CD14-positive monocyte (primary cell): ENCODE measurements at regions not wholly inside any gene's neighbourhood (a gene's known extent, or its start where the extent isn't known, plus 50 kb on each side); places are given as distances from the start of the nearest gene placed in this dataset.

ENCODE experiments used
- DNase-seq, 3 donors: peaks; one replicate each; pipeline ENCODE4 v3.0.0-alpha.2; 2011 to 2022
- H2AFZ ChIP-seq: 2 replicates; pipeline ENCODE4 v1.6.0; 2012; ENCODE audit warnings: mild to moderate bottlenecking, low read depth, low read length, inconsistent platforms; ENCODE audit not compliant: insufficient read depth, poor library complexity, severe bottlenecking
- H3K27ac ChIP-seq, 2 donors: 1 replicate in 1 of 2; 2 replicates in 1 of 2; pipeline ENCODE4 v1.5.1; 2012 to 2013; ENCODE audit warnings: low read length in 2 of 2, control low read depth in 1 of 2, inconsistent platforms in 1 of 2, low read depth in 1 of 2, mild to moderate bottlenecking in 1 of 2
- H3K27me3 ChIP-seq, 2 donors: one replicate each; pipeline versions ENCODE4 v1.6.0 to v1.6.1; 2011 to 2013; ENCODE audit warnings: low read length in 2 of 2; ENCODE audit not compliant: control insufficient read depth in 2 of 2, insufficient read depth in 2 of 2
- H3K36me3 ChIP-seq, 2 donors: replicated peaks in 1 of 2; 1 replicate in 1 of 2; 2 replicates in 1 of 2; pipeline versions ENCODE4 v1.5.1 to v1.6.1; 2012 to 2013; ENCODE audit warnings: low read length in 2 of 2, control low read depth in 1 of 2, inconsistent platforms in 1 of 2, mild to moderate bottlenecking in 1 of 2; ENCODE audit not compliant: insufficient read depth in 2 of 2, control insufficient read depth in 1 of 2
- H3K4me1 ChIP-seq, 2 donors: 1 replicate in 1 of 2; 2 replicates in 1 of 2; pipeline versions ENCODE4 v1.5.1 to v1.6.1; 2012 to 2013; ENCODE audit warnings: low read length in 2 of 2, control low read depth in 1 of 2, inconsistent platforms in 1 of 2, mild to moderate bottlenecking in 1 of 2, moderate library complexity in 1 of 2; ENCODE audit not compliant: insufficient read depth in 2 of 2, control insufficient read depth in 1 of 2
- H3K4me2 ChIP-seq: replicated peaks from 2 replicates; pipeline ENCODE3; 2012; ENCODE audit warnings: low read length, moderate library complexity, mild to moderate bottlenecking; ENCODE audit not compliant: poor library complexity, severe bottlenecking; ENCODE audit errors: extremely low read depth
- H3K4me3 ChIP-seq, 3 experiments: fragments of 200-600 bp in 1 of 3; sonication (generic) in 1 of 3; replicated peaks in 1 of 3; 1 replicate in 2 of 3; 2 replicates in 1 of 3; pipeline ENCODE4 v1.5.1; 2011 to 2013; ENCODE audit warnings: low read length in 3 of 3, mild to moderate bottlenecking in 3 of 3, control low read depth in 2 of 3, low read depth in 2 of 3, inconsistent platforms in 1 of 3, moderate library complexity in 1 of 3
- H3K79me2 ChIP-seq: 2 replicates; pipeline ENCODE4 v1.6.0; 2012; ENCODE audit warnings: mild to moderate bottlenecking, control low read depth, inconsistent platforms, low read length, moderate library complexity; ENCODE audit not compliant: insufficient read depth
- H3K9ac ChIP-seq: 2 replicates; pipeline ENCODE4 v1.6.0; 2017; ENCODE audit warnings: low read length, mild to moderate bottlenecking; ENCODE audit not compliant: insufficient read depth, poor library complexity, severe bottlenecking
- H3K9me3 ChIP-seq, 2 donors: replicated peaks in 1 of 2; 1 replicate in 1 of 2; 2 replicates in 1 of 2; pipeline versions ENCODE4 v1.5.1 to v1.6.1; 2012 to 2013; ENCODE audit warnings: low read length in 2 of 2, control low read depth in 1 of 2; ENCODE audit not compliant: control insufficient read depth in 1 of 2, insufficient read depth in 1 of 2
- H4K20me1 ChIP-seq: 2 replicates; pipeline ENCODE4 v1.6.0; 2012; ENCODE audit warnings: mild to moderate bottlenecking, low read length, control low read depth, moderate library complexity; ENCODE audit not compliant: insufficient read depth
- H3K27ac Mint-ChIP-seq, 7 donors: one replicate each; pipeline ENCODE4 v1.8.0; 2020; ENCODE audit warnings: mild to moderate bottlenecking in 7 of 7, mixed read lengths in 7 of 7, moderate library complexity in 6 of 7, inconsistent platforms in 2 of 7
- H3K27me3 Mint-ChIP-seq, 3 donors: one replicate each; pipeline ENCODE4 v1.8.0; 2021 to 2022; ENCODE audit warnings: low read depth in 3 of 3, mild to moderate bottlenecking in 3 of 3, mixed read lengths in 3 of 3, moderate library complexity in 3 of 3, inconsistent platforms in 1 of 3
- H3K36me3 Mint-ChIP-seq, 2 donors: one replicate each; pipeline ENCODE4 v1.8.0; 2020; ENCODE audit warnings: mixed read lengths in 2 of 2, inconsistent platforms in 1 of 2, mild to moderate bottlenecking in 1 of 2
- H3K4me1 Mint-ChIP-seq: one replicate; pipeline ENCODE4 v1.8.0; 2020; ENCODE audit warnings: mild to moderate bottlenecking, mixed read lengths
- H3K4me3 Mint-ChIP-seq, 2 donors: one replicate each; pipeline ENCODE4 v1.8.0; 2020; ENCODE audit warnings: mild to moderate bottlenecking in 2 of 2, mixed read lengths in 2 of 2, moderate library complexity in 1 of 2
- H3K9me3 Mint-ChIP-seq, 7 donors: one replicate each; pipeline ENCODE4 v1.8.0; 2020 to 2022; ENCODE audit warnings: mixed read lengths in 7 of 7, mild to moderate bottlenecking in 6 of 7, moderate library complexity in 6 of 7, inconsistent platforms in 2 of 7
- WGBS: methylation state at CpG from one replicate; pipeline ENCODE4 v1.1.5; 2013; ENCODE audit warnings: missing lambda C conversion rate; ENCODE audit not compliant: insufficient coverage; 5-methylcytosine and 5-hydroxymethylcytosine counted together
- intact Hi-C, 2 donors: fragments of 100-400 bp; cut with micrococcal nuclease; formaldehyde crosslinking; loops; one replicate each; pipeline versions ENCODE4 v1.15.0 to v1.15.1; 2023
- TF ChIP-seq, protein P1 (sequence below): fragments of 200-600 bp; IDR thresholded peaks from one replicate; pipeline ENCODE4 v1.8.0; 2022; ENCODE audit warnings: antibody characterized with exemption, mild to moderate bottlenecking

GRCh38 chr2:220433131-220433530 lies 805.7 kb downstream of the SLC4A3 start:
- TF ChIP-seq, protein P1, sequence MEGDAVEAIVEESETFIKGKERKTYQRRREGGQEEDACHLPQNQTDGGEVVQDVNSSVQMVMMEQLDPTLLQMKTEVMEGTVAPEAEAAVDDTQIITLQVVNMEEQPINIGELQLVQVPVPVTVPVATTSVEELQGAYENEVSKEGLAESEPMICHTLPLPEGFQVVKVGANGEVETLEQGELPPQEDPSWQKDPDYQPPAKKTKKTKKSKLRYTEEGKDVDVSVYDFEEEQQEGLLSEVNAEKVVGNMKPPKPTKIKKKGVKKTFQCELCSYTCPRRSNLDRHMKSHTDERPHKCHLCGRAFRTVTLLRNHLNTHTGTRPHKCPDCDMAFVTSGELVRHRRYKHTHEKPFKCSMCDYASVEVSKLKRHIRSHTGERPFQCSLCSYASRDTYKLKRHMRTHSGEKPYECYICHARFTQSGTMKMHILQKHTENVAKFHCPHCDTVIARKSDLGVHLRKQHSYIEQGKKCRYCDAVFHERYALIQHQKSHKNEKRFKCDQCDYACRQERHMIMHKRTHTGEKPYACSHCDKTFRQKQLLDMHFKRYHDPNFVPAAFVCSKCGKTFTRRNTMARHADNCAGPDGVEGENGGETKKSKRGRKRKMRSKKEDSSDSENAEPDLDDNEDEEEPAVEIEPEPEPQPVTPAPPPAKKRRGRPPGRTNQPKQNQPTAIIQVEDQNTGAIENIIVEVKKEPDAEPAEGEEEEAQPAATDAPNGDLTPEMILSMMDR, result no peak

DNA sequence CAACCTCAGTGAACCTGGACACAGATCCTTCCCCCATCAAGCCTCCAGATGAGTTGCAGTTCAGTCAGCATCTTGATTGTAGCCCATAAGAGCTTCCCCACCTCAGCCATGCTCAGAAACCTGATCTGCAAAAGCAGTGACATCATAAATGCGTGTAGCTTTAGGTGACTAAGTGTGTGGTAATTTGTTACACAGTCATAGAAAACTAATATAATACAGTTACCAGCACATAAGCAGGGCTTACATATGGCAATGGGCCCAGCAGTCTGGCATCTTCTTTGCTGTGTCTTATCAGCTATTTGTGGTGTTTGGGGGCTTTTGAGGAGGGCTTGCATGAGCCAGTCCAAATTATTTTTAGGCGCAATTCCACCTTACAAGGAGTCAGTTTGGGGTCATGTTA lies 807.0 kb downstream of the SLC4A3 start:
- H3K36me3 ChIP-seq, result no peaks in the 10 kb centered on the region
- peaks cover 0 to 10% (median 4%) of the 10 kb centered on the region in 7 donors for H3K9me3 Mint-ChIP-seq
- intact Hi-C loops, result no loop called here
- H3K4me1 Mint-ChIP-seq, result no peaks in the 10 kb centered on the region
- no peak overlapping the region for H3K27ac ChIP-seq
- TF ChIP-seq, protein P1, result no peak
- no peaks in the 10 kb centered on the region for H4K20me1 ChIP-seq
- no peak overlapping the region for H2AFZ ChIP-seq
- no peak overlapping the region for H3K27ac Mint-ChIP-seq
- no peaks in the 10 kb centered on the region for H3K79me2 ChIP-seq
- H3K9me3 ChIP-seq, result peaks cover 0 to 1% of the 10 kb centered on the region in 2 donors
- WGBS, result no CpG with 5 or more reads among the region's 2 CpGs
- H3K4me2 ChIP-seq, result no peak overlapping the region
- no peak overlapping the region for H3K9ac ChIP-seq
- no peak for DNase-seq
- H3K4me3 ChIP-seq, result no peak overlapping the region
- H3K27me3 Mint-ChIP-seq, result no peaks in the 10 kb centered on the region
- no peak overlapping the region for H3K4me3 Mint-ChIP-seq
- no peaks in the 10 kb centered on the region for H3K36me3 Mint-ChIP-seq
- H3K27me3 ChIP-seq, result no peaks in the 10 kb centered on the region
- H3K4me1 ChIP-seq, result no peaks in the 10 kb centered on the region

More at GRCh38 chr2:220433131-220433530, 805.7 kb downstream of the SLC4A3 start:
- Histone ChIP-seq H3K4me3 (no peak overlapping the region), H2AFZ (no peak overlapping the region), H3K79me2 (no peaks in the 10 kb centered on the region), H3K4me1 (no peaks in the 10 kb centered on the region), H3K9me3 (no peaks in the 10 kb centered on the region), H3K27ac (no peak overlapping the region), H4K20me1 (no peaks in the 10 kb centered on the region), H3K4me2 (no peak overlapping the region), H3K36me3 (no peaks in the 10 kb centered on the region), H3K9ac (no peak overlapping the region), H3K27me3 (no peaks in the 10 kb centered on the region)
- no CpG with 5 or more reads among the region's 3 CpGs for WGBS
- Mint-ChIP-seq H3K9me3 (peaks cover 0 to 9% (median 3%) of the 10 kb centered on the region in 7 donors), H3K27ac (no peak overlapping the region), H3K4me3 (no peak overlapping the region), H3K27me3 (peaks cover 0 to 2% (median 0%) of the 10 kb centered on the region in 3 donors), H3K36me3 (no peaks in the 10 kb centered on the region), H3K4me1 (no peaks in the 10 kb centered on the region)
- intact Hi-C loops, result no loop called here
- no peak for DNase-seq
